GM19468 (cell line): ENCODE measurements at regions not wholly inside any gene's neighbourhood (a gene's known extent, or its start where the extent isn't known, plus 50 kb on each side); places are given as distances from the start of the nearest gene placed in this dataset.

ENCODE experiments used
- ATAC-seq: cut with Tn5 transposase; IDR thresholded peaks from one replicate; pipeline ENCODE4 v1.9.1; 2021; ENCODE audit warnings: mild to moderate bottlenecking, moderate library complexity, moderate number of reproducible peaks; ENCODE audit not compliant: unreplicated experiment; ENCODE audit errors: extremely low read depth

DNA sequence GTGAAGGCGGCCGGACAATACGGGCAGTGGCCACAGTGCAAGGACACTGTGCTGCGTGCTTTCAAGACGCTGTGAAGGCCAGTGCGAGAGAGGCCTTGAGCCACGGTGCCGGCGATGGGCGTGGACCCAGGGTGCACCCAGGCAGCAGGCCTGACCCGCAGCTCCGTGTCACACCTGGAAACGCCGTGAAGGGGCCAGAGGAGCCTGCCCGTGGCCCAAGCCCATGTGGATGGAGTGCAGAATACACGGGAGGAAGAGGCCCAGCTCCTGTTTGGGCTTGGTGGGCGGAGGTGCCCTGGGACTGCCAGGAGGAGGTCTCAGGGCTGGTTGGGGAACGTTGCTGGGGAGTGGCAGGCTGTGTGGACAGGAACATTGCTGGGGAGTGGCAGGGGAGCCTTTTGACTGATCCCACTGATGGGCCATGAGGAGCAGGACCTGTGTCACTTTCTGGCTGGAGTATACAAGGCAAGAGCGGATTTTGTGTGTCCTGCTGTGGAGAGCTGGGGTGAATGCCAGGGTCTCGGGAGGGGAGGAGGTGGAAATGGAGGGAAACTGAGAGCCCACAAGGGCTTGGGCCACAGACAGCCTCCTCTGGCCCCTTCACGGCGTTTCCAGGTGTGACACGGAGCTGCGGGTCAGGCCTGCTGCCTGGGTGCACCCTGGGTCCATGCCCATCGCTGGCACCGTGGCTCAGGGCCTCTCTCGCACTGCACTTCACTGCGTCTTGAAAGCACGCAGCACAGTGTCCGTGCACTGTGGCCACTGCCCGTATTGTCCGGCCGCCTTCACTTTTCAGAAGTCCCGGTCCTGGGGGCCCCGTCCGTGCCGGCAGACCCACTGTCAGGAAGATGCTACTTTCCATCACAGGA lies 925.4 kb downstream of the BRD1 start:
- no peak for ATAC-seq

DNA sequence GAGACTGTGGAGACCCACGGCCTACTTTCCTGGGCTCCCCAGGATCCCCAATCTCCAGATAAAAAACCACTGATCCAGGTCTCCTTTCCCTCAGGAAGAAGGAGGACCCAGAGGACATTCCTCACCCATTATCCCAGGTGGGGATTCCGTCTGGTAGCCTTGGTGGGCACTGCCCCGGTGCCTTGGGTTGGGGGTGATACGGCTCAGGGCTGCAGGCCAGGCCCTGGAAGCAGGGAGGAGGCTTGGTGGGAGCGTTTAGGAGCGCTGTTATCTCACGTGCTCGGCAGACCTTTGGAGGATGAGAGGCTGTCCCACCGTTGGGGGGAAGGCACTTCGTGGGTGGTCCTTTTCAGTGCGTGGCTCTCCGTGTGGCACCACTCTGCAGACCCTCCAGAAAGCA lies 926.3 kb downstream of the BRD1 start:
- no peak for ATAC-seq

DNA sequence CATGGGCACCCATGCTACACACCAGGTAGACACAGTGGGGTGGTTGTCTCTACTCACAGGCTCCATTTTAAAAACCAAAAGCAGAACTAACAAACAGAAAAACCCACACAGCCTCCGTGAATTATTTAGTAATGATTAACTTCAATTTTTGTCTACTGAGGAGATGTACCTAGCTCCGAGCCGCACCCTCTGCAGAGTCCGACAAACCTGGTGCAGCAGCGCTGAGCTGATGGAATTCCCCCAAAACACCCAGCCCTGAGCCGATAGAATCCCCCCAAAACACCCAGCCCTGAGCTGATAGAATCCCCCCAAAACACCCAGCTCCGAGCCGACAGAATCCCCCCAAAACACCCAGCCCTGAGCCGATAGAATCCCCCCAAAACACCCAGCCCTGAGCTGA lies 927.0 kb downstream of the BRD1 start:
- no peak for ATAC-seq

DNA sequence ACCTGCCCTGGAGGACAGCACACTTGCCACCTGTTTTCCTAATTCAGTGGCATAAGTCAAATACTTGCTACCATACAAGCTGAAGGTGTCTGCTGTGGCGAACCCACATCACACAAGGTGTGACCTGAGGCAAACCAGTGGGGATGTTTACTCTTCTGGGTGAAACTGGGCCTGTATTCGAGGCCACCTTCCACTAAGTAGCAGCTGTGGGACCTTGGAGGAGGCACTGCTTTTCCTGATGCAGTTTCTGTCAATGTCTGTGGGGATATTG lies 927.4 kb downstream of the BRD1 start:
- no peak for ATAC-seq

DNA sequence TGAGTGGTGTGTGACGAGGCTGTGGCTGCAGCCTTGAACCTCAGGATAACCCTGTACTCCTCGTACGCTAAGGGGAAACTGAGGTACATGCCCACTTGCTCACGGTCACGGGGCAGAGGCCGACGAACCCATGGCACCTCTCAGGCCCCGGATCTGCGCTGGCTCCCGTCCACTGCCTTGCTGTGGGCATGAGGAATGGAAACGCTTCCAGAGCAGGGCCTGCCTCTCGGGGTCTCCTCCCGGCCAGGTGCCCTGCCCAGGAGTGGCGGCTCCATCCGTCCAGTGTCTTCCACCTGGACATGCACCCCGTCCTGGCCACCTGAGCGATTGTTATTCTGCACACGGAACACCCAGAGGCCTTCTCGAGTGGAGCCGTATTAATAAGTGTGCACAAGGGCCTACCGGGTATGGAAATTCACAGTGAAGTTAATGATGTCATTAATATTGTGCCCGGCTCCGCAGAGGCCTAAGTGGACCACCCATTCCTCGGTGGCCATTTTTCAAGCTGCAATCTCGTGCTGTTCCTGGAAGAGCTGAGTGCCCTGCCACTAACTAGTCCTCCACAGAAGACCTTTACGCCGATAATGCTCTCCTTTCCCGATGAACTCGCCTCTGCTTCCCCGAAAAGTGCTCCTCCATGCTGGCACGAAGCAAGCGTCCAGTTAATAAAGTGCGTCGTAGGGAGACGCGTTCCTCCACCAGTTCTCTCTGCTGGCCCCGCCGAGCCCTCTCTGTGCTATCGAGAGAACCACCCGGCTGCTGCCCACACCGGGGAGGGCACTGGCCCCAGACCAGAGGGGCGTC lies 927.9 kb downstream of the BRD1 start:
- no peak for ATAC-seq

DNA sequence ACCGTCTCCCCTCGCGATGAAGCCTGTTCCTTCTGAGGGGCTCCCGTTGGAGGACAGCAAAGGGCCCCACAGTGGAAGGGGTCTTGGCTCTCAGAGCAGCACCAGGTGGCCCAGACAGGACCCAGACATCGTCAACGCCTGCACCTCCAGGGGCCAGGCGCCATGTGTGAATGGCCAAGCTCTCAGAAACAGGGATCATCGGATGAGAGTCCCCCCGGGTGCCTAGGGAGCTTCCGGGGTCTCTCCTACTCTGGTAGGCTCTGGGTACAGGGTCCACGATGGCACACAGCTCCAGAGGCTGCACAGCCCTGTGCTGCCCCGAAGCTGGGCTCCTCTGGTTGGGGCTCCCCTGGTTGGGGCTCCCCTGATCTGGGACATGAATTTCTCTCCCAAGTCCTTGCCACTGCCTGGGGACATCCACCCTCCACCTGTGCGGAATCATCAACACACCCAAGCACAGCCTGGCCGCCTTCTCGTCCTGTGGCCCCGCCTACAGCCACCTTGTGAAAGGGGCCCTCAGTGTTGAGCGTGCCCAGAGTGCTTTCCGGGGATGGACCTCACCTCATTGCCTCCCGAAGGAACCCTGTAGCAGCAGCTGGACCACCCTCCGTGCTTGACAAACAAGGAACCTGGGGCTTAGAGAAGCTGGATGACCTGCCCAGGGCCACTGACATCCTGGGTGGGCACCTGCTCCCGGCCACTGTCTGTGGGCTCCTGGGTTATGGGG lies 929.0 kb downstream of the BRD1 start:
- no peak for ATAC-seq

DNA sequence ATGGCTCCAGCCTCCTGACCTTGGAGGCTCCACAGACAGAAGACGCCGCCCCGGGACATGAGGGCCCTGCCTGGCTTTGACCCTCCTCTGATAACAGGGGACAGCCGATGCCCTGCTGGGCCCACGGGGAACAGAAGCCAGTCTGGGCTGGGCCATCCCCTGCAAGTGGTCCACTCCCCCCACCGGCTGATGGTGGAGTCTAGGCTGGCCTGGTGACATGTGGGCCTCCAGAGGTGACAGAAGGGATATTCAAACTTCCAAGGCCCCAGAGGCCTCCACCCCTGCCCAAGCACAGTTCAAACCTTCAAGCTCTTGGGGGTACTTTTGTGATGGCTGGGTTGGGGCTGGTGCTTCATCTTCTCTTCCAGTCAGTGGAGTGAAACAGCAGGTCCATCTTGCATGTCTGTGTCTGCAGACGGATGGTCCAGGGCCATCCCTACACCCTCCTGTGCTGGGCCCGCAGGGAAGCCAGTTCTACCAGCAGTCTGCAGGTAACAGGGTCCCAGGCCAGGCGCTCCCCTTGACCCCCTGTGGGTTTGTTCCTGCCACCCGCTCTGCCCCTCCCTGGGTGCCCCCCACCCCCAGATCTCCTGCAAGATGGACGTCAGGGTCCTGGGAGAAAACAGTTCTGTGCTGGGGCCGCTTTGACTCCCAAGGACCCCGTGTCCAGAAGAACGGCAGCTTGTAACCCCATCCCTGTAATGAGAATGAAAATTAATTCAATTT lies 929.9 kb downstream of the BRD1 start:
- no peak for ATAC-seq

DNA sequence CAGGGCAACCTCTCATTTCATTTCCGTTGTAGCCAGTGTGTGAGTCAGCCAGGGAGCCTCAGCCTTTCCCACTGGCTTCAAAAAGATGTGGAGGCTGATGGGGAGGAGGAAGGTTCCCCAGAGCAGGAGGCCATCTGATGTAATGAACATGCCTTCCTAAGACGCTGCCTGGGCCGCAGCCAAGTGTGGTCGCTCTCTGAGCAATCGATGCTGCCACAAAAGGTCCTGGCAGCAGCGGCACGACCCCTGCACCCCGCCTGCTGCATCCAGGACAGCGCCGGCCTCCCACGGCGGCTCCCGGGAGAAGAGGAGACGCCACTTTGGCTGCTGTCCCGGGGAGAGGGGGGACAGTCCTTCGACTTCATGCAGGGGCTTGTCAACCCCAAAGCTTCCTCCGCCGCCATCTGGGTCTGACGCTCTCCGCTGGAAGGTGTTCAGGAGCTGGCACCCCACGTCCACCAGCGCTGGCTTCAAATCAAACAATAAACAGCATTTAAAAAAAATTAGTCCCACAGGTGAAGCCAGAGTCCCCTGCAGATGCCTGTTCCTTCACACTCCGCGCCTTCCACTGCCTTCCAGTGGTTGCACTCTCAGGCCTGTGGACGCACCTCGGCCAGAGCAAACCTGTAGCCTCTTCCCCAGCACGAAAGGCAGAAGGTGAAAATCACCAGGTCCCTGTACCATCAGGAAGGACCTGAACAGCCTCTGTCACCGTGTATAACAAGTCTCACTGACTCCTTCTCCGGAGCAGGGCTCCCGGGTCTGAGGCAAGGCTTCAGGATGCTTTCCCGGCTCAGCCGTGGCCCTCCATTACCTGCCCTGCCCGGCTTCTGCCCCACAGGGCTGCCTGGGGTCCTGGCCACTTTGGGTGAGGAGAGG lies 930.7 kb downstream of the BRD1 start:
- ATAC-seq = no peak

DNA sequence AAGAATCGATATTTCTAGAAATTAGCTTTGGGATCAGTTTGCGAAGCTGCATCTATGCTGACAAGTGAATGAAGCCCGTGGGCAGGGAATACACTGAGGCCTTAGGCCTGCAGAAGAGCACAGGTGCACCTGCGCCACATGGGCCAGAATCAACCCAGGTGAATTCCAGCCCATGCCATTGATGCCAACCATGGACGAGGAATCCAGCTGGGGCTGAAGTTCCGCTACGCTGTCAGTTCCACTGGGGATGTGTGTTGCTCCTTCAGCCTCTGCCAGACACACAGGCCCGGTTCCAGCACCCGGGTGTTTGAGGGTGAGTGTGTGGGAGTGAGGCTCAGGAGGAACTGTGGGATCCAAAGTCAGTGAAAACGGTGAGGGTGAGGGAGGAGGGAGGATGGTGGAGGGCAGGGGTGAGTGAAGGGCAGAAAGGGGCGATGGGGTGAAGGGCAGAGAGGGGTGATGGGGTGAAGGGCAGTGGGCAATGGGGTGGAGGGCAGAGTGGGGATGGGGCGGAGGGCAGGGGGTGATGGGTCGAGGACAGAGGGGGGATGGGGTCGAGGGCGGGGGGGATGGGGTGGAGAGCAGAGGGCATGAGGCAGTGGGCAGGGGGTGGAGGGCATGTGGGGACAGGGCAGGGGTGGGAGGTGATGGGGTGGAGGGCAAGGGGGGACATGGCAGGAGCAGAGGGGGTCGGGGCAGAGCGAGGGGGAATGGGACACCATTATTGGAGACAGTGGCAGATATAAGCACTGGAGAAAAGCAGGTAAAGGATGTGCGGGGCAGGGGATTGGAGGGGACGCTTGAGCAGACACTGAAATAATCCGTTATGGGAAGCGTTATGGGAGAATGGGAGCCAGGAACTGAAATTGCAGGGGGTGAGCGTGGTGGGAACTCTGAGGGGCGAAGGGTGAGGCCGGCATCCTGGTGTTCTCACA lies 931.6 kb downstream of the BRD1 start:
- no peak for ATAC-seq

DNA sequence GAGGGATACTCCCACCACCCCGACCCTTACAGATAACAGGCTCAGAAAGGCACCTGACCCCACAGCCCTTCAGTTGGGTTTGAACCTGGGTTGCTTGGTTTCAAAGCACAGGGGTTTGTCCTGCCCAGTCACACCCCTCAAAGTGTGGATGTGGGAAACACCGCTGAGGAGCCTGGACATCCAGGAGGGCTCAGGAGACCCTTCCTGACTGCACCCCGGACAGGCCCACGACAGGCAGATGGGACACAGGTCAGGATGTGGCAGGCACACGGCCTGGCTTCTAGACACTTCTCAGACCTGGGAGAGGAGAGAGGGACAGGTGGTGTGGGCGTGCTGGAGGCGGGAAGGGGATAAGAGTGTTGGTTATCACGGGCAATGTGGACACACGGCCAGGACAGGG lies 932.3 kb downstream of the BRD1 start:
- no peak for ATAC-seq

DNA sequence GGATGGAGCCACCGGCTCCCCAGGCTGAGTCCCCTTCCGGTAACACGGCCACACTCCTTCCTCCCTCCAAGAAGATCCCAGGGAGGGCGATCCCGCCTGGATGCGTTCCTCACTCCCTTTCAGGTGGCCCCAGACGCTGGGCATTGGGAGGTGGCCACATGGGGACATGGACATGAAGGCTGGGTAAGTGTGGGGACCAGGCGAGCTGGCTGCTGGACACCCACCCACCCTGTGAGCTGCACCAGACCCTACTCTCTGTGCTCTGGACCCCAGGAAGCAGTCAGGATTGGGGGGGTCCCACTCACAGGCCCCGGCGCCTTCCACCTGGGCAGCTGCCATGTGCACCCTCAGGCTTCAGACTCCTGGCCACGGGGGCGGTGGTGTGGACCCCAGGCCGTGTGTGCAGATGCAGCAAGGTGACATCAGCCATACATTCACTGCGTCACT lies 932.8 kb downstream of the BRD1 start:
- ATAC-seq = no peak

DNA sequence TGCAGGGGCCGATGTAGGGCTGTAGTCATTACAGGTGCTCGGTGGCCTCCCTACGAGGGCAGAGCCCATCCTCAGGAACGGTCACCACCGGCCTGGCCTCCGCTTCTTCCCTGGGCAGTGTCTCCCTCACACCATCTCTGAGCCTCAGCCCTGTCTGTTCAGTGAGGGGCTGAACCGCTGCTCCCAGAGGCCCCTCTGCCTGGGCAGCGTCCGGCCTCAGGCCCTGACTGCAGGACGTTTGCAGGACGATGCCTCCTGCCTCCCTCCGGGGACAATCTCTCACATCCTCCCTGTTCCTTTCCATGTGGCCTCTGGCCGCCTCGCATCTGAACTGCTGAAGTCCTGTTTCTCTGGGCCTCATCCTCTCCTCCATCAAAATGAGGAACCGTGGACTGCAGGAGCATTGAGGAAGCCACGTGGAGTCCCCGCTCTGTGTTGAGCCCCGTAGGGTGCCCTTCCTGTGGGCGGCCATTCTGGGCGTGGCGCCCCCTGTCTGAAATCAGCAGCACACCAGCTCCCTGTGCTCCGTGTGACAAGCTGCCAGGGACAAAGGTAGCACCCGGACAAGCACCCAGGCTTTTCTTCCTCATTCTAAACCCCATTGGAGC lies 933.5 kb downstream of the BRD1 start:
- no peak for ATAC-seq

DNA sequence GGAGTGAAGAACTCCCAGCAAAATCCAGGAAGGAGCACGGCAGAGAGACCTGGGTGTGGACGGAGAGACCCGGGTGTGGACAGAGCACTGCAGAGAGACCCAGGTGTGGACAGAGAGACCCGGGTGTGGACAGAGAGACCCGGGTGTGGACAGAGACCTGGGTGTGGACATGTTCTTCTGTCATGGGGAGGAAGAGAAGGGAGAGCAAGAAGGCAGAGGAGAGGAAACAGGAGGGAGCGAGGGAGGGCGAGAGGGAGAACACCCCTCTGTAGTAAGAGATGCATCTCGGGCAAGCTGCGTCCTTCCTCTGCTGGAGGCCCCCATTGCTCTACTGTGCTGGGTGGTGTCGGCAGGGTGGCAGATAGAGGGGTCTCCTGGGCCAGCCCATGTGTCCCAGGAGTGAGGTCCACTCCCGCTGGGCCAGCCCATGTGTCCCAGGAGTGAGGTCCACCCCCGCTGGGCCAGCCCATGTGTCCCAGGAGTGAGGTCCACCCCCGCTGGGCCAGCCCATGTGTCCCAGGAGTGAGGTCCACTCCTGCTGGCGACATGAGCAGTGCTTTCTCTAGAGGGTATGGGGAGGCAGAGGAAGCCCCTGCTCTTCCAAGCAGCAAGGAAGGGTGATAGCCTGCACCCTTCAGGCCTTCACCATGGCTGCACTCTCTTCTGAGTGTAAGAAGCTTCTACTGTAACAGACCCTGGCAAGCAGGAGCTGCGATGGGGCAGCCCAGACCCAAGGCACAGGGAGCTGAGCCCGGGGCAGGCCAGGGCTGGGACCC lies 934.2 kb downstream of the BRD1 start:
- no peak for ATAC-seq

DNA sequence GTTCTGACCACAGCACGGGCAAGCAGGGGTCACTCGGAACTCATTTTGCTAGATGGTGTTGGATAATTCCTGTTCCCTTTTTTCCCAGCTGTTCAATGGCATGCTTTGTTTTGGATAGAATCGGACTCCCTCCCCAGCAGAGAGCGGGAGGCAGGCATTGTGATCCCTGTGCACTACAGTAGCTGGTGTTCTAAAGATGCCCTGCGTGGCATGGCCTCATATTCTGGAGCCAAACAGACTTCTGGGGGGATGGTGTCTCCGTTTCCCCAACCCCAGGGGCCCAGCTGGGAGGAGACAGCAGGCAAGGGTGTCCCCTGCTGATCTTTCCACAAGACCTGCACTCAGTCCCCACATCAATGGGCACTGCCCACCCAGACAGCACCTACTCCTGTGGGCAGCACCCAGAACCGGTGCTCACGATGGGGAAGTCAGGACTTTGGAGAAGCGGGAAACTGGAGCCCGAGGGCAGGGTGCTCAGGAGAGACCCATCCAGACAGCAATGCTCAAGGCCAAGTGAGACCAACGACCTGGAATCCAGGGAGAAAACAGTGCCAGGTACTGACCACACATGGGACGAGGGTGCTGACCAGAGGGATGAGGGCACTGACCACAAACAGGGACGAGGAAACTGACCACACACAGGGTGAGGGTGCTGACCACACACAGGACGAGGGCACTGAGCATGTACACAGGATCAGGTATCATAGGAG lies 934.9 kb downstream of the BRD1 start:
- no peak for ATAC-seq

DNA sequence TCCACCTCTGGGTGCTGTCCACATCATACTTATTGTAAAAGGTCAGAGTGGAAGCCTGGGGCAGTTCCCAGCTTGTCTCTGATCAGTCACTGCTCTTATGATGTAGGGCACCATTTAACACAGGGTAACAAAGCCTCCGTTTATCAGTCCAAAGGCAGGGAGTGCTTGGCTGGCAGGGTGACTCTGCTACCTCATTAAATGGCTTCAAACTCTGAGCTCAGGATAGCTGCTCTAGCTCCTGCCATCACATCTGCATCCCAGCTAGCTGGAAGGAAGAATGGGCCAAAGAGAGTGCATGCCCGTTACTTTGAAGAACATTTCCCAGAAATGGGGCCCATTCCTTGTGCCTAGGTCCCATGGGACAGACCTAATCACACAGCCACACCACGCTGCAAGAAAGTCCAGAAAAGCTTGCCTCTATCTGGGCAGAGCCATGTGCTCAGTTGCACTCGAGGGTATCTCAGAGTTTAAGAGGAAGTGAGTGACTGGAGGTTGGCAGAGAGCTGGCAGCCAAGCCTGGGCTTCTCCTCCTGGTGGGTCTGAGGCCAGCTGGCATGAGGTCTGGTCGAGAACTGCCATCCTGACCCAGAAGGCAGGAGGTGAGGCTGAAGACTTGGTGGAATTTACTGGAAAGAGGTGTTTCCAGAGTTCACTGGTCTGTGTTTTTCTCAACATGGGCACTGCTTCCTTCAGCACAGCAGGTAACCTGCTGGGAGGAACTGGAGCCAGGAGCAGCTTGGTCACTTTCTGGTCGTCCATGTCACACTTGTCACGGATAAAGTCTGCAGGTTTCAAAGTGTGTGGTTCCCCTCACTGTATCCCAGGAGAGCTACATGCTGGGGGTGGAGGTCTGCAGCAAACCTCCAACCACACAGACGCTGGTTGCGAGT lies 935.7 kb downstream of the BRD1 start:
- ATAC-seq = no peak
